Fibroblast of lung (primary cell): ENCODE measurements at regions not wholly inside any gene's neighbourhood (a gene's known extent, or its start where the extent isn't known, plus 50 kb on each side); places are given as distances from the start of the nearest gene placed in this dataset.

Experiments used
- EZH2 ChIP-seq: IDR thresholded peaks from 2 replicates; pipeline ENCODE4 v1.5.1; 2012; ENCODE audit warnings: low read length, control low read depth, mild to moderate bottlenecking; ENCODE audit errors: missing control alignments
- TF ChIP-seq, protein P1 (sequence below), 2 donors: IDR thresholded peaks in 1 of 2; conservative IDR thresholded peaks in 1 of 2; 1 replicate in 1 of 2; 2 replicates in 1 of 2; pipeline ENCODE4 v1.5.1; 2011 to 2012; ENCODE audit warnings: low read length in 2 of 2, control low read depth in 1 of 2, inconsistent platforms in 1 of 2, low read depth in 1 of 2, mild to moderate bottlenecking in 1 of 2

DNA sequence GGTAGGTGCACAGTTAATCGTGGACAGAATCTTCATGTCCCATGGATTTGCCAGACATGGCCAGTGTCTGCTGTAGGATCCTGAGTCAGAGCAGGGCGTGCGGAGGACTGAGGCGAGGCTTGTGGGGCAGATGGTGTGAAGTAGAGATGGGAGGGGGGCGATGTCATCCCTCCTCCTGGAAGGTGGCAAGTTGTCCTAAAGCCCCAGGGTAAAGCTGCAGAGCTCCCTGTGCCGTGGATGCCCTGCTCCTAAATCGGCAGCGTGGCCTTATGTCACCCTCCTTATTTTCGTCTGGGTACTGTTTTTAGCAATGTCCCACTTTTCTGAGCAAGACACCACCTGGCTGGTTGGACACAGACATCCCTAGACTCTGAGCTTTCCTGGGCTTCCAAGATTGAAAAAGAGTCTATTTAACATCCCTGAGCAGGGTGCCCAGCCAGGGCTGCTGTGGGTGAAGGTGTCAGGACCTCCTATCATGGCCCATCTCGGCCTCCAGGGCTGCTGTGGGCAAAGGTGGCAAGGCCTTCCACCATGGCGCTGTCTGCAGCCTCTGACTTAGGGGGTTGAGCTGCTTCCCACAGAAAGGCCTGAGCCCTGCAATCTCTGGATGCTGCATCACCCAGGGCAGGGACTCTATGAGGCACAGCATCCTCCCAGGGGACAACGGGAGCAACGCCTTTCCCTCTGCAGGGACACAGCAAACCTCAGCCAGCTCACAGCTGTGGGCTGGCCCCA is 145.4 kb downstream of the TTLL2 start:
- TF ChIP-seq, protein P1, sequence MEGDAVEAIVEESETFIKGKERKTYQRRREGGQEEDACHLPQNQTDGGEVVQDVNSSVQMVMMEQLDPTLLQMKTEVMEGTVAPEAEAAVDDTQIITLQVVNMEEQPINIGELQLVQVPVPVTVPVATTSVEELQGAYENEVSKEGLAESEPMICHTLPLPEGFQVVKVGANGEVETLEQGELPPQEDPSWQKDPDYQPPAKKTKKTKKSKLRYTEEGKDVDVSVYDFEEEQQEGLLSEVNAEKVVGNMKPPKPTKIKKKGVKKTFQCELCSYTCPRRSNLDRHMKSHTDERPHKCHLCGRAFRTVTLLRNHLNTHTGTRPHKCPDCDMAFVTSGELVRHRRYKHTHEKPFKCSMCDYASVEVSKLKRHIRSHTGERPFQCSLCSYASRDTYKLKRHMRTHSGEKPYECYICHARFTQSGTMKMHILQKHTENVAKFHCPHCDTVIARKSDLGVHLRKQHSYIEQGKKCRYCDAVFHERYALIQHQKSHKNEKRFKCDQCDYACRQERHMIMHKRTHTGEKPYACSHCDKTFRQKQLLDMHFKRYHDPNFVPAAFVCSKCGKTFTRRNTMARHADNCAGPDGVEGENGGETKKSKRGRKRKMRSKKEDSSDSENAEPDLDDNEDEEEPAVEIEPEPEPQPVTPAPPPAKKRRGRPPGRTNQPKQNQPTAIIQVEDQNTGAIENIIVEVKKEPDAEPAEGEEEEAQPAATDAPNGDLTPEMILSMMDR (conservative IDR thresholded peaks at IDR 0.05 in 1 of 2, IDR thresholded peaks at IDR 0.05 in 1 of 2; ENCODE audit: low read depth in 1 of 2, low read length in 2 of 2): no peak
- TF ChIP-seq EZH2: no peak
